WTC11 (cell line): ENCODE measurements at regions not wholly inside any gene's neighbourhood (a gene's known extent, or its start where the extent isn't known, plus 50 kb on each side); places are given as distances from the start of the nearest gene placed in this dataset.

Source experiments
- ATAC-seq: fragments of 200-7000 bp; cut with Tn5 transposase; 2 replicates; pipeline ENCODE4 v1.10.0; 2021; ENCODE audit warnings: mild to moderate bottlenecking, moderate library complexity
- CTCF ChIA-PET: fragments of 300-600 bp; sonication (Branson Sonifier 250); formaldehyde crosslinking; loops from one replicate; lab custom pipeline; 2021; ENCODE audit warnings: antibody characterized with exemption; lab: Charles Lee
- POLR2A ChIA-PET: fragments of 350-600 bp; sonication (Branson Sonifier 250); formaldehyde crosslinking; loops from one replicate; lab custom pipeline; 2021; ENCODE audit warnings: antibody characterized with exemption; lab: Charles Lee
- DNase-seq: peaks from one replicate; pipeline ENCODE4 v3.0.0; 2021; ENCODE audit warnings: low spot score
- H3K27ac Mint-ChIP-seq: 2 replicates; pipeline ENCODE4 v1.8.0; 2021; ENCODE audit warnings: mixed read lengths
- H3K27me3 Mint-ChIP-seq: 2 replicates; pipeline ENCODE4 v1.8.0; 2021; ENCODE audit warnings: low read depth, mild to moderate bottlenecking, moderate library complexity, mixed read lengths
- H3K36me3 Mint-ChIP-seq: 2 replicates; pipeline ENCODE4 v1.8.0; 2021; ENCODE audit warnings: mixed read lengths
- H3K4me1 Mint-ChIP-seq: 2 replicates; pipeline ENCODE4 v1.8.0; 2022; ENCODE audit warnings: mixed read lengths
- H3K4me3 Mint-ChIP-seq: 2 replicates; pipeline ENCODE4 v1.8.0; 2021; ENCODE audit warnings: mild to moderate bottlenecking, moderate library complexity, mixed read lengths
- H3K9me3 Mint-ChIP-seq: 2 replicates; pipeline ENCODE4 v1.8.0; 2021; ENCODE audit warnings: mixed read lengths
- AFF4 ChIP-seq: sonication (generic); formaldehyde crosslinking; IDR thresholded peaks from 2 replicates; pipeline ENCODE4 v1.8.1; 2023; ENCODE audit warnings: mild to moderate bottlenecking, missing genetic modification reagents, borderline replicate concordance
- ATF3 ChIP-seq: sonication (generic); formaldehyde crosslinking; conservative IDR thresholded peaks from 2 replicates; pipeline ENCODE4 v1.8.1; 2022; ENCODE audit warnings: mild to moderate bottlenecking, missing genetic modification reagents
- CBFB ChIP-seq: sonication (generic); formaldehyde crosslinking; IDR thresholded peaks from 2 replicates; pipeline ENCODE4 v1.8.1; 2022; ENCODE audit warnings: mild to moderate bottlenecking, low read depth, missing genetic modification reagents
- CDX4 ChIP-seq: fragments of 250-450 bp; sonication (Bioruptor Pico); IDR thresholded peaks from 2 replicates; pipeline ENCODE4 v1.9.0; 2021; ENCODE audit warnings: moderate library complexity, mild to moderate bottlenecking, inconsistent platforms, borderline replicate concordance
- CREB1 ChIP-seq: sonication (generic); formaldehyde crosslinking; IDR thresholded peaks from 2 replicates; pipeline ENCODE4 v1.8.0; 2023; ENCODE audit warnings: mild to moderate bottlenecking, missing genetic modification reagents
- CTCF ChIP-seq: fragments of 200-600 bp; IDR thresholded peaks from 2 replicates; pipeline ENCODE4 v1.8.0; 2022; ENCODE audit warnings: antibody characterized with exemption
- EMX1 ChIP-seq: fragments of 250-450 bp; sonication (Bioruptor Pico); IDR thresholded peaks from 2 replicates; pipeline ENCODE4 v1.8.0; 2021; ENCODE audit warnings: mild to moderate bottlenecking
- ERG ChIP-seq: fragments of 250-450 bp; sonication (Bioruptor Pico); IDR thresholded peaks from 2 replicates; pipeline ENCODE4 v1.8.0; 2021; ENCODE audit warnings: mild to moderate bottlenecking
- ESRRA ChIP-seq: sonication (generic); formaldehyde crosslinking; IDR thresholded peaks from 2 replicates; pipeline ENCODE4 v1.8.1; 2022; ENCODE audit warnings: mild to moderate bottlenecking, missing genetic modification reagents, borderline replicate concordance
- FOXK1 ChIP-seq: sonication (generic); formaldehyde crosslinking; IDR thresholded peaks from 2 replicates; pipeline ENCODE4 v1.8.0; 2022; ENCODE audit warnings: mild to moderate bottlenecking, moderate library complexity, missing genetic modification reagents
- MLX ChIP-seq: sonication (generic); formaldehyde crosslinking; IDR thresholded peaks from 2 replicates; pipeline ENCODE4 v1.8.1; 2023; ENCODE audit warnings: mild to moderate bottlenecking, missing genetic modification reagents, moderate library complexity
- MXD4 ChIP-seq: fragments of 250-450 bp; sonication (Bioruptor Pico); IDR thresholded peaks from 2 replicates; pipeline ENCODE4 v1.8.0; 2021; ENCODE audit warnings: mild to moderate bottlenecking, moderate library complexity, borderline replicate concordance
- NR1H2 ChIP-seq: sonication (generic); formaldehyde crosslinking; IDR thresholded peaks from 2 replicates; pipeline ENCODE4 v1.9.0; 2021; ENCODE audit warnings: mild to moderate bottlenecking, moderate library complexity, missing genetic modification reagents
- OVOL2 ChIP-seq: fragments of 250-450 bp; sonication (Bioruptor Pico); IDR thresholded peaks from 2 replicates; pipeline ENCODE4 v1.9.0; 2021; ENCODE audit warnings: mild to moderate bottlenecking, borderline replicate concordance
- SMAD3 ChIP-seq: sonication (generic); formaldehyde crosslinking; IDR thresholded peaks from 2 replicates; pipeline ENCODE4 v1.8.0; 2022; ENCODE audit warnings: missing genetic modification reagents, mild to moderate bottlenecking, borderline replicate concordance
- TEAD1 ChIP-seq: sonication (generic); formaldehyde crosslinking; IDR thresholded peaks from 2 replicates; pipeline ENCODE4 v1.8.0; 2022; ENCODE audit warnings: mild to moderate bottlenecking, missing genetic modification reagents
- ZBTB43 ChIP-seq: sonication (generic); formaldehyde crosslinking; IDR thresholded peaks from 2 replicates; pipeline ENCODE4 v1.8.1; 2023; ENCODE audit warnings: mild to moderate bottlenecking, missing genetic modification reagents
- ZNF121 ChIP-seq: sonication (generic); formaldehyde crosslinking; IDR thresholded peaks from 2 replicates; pipeline ENCODE4 v1.8.0; 2023; ENCODE audit warnings: missing genetic modification reagents
- ZNF232 ChIP-seq: sonication (generic); formaldehyde crosslinking; IDR thresholded peaks from 2 replicates; pipeline ENCODE4 v1.8.0; 2022; ENCODE audit warnings: mild to moderate bottlenecking, missing genetic modification reagents
- ZNF317 ChIP-seq: sonication (generic); formaldehyde crosslinking; IDR thresholded peaks from 2 replicates; pipeline ENCODE4 v1.8.1; 2023; ENCODE audit warnings: low read depth, mild to moderate bottlenecking, moderate library complexity, missing genetic modification reagents, borderline replicate concordance
- ZNF512 ChIP-seq: sonication (generic); formaldehyde crosslinking; IDR thresholded peaks from 2 replicates; pipeline ENCODE4 v1.8.1; 2022; ENCODE audit warnings: missing genetic modification reagents, borderline replicate concordance

GRCh38 chr9:15077946-15078729 lies 167.9 kb upstream of the FREM1 start (continued):
- no peak for TF ChIP-seq ZNF512 (CRISPR knock-in tag)
- no peak for TF ChIP-seq ZNF232 (CRISPR knock-in tag)
- no peak for TF ChIP-seq CREB1 (CRISPR knock-in tag)
- TF ChIP-seq, all 79 proteins: peak for 0

GRCh38 chr9:15073620-15074019 lies 163.4 kb upstream of the FREM1 start:
- peaks cover 3% of the 10 kb centered on the region; the same call in 1 of the 2 replicates for H3K36me3 Mint-ChIP-seq
- ATAC-seq = no peak
- CTCF ChIA-PET = no interaction called here

More at GRCh38 chr9:15073620-15074019, 163.4 kb upstream of the FREM1 start:
- H3K27ac Mint-ChIP-seq = no peak overlapping the region
- H3K27me3 Mint-ChIP-seq = no peaks in the 10 kb centered on the region
- POLR2A ChIA-PET = no interaction called here
- TF ChIP-seq MLX (no peak), CDX4 (CRISPR knock-in tag) (no peak), EMX1 (no peak), CBFB (CRISPR knock-in tag) (no peak), ZNF232 (CRISPR knock-in tag) (no peak), SMAD3 (CRISPR knock-in tag) (no peak), OVOL2 (CRISPR knock-in tag) (no peak), ERG (no peak), AFF4 (no peak), CTCF (no peak), ZNF121 (no peak), NR1H2 (CRISPR knock-in tag) (no peak), ZNF317 (CRISPR knock-in tag) (no peak), ATF3 (CRISPR knock-in tag) (no peak), TEAD1 (no peak), MXD4 (CRISPR knock-in tag) (no peak), ZBTB43 (CRISPR knock-in tag) (no peak), FOXK1 (no peak), ESRRA (CRISPR knock-in tag) (no peak)
- peaks cover 2% of the 10 kb centered on the region; the same call in 1 of the 2 replicates for H3K4me1 Mint-ChIP-seq
- H3K4me3 Mint-ChIP-seq = no peak overlapping the region
- no peak for DNase-seq
- peaks cover 12% of the 10 kb centered on the region for H3K9me3 Mint-ChIP-seq
